ENCODE measurements at regions not wholly inside any gene's neighbourhood (a gene's known extent, or its start where the extent isn't known, plus 50 kb on each side); places are given as distances from the start of the nearest gene placed in this dataset.

DNA sequence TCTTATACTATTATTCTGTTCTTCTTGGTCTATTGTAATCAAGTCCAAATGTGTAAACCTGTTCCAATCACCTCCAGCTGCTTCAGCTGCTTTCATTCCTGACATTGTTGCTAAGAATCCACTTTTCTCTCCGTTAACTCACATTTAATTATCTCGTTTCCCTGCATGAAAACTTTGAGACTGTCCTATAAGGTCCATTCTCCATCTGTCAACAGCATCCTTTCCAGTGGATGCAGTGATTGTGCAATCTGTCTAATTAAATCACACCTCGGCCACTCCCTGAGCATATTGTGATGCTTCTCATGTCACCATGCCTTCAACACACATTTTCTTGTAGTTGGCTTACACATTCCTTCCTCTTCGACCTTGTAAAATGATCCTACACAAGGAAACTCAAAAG lies 1626.9 kb upstream of the SLC10A2 start:
- Mint-ChIP-seq H3K9me3 (no peaks in the 10 kb centered on the region), H3K4me3 (no peak overlapping the region), H3K4me1 (no peaks in the 10 kb centered on the region), H3K27me3 (ENCODE audit: low read depth) (no peaks in the 10 kb centered on the region), H3K27ac (no peak overlapping the region), H3K36me3 (ENCODE audit: low read depth) (no peaks in the 10 kb centered on the region)
- TF ChIP-seq, protein P1, sequence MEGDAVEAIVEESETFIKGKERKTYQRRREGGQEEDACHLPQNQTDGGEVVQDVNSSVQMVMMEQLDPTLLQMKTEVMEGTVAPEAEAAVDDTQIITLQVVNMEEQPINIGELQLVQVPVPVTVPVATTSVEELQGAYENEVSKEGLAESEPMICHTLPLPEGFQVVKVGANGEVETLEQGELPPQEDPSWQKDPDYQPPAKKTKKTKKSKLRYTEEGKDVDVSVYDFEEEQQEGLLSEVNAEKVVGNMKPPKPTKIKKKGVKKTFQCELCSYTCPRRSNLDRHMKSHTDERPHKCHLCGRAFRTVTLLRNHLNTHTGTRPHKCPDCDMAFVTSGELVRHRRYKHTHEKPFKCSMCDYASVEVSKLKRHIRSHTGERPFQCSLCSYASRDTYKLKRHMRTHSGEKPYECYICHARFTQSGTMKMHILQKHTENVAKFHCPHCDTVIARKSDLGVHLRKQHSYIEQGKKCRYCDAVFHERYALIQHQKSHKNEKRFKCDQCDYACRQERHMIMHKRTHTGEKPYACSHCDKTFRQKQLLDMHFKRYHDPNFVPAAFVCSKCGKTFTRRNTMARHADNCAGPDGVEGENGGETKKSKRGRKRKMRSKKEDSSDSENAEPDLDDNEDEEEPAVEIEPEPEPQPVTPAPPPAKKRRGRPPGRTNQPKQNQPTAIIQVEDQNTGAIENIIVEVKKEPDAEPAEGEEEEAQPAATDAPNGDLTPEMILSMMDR (IDR thresholded peaks at IDR 0.05; ENCODE audit: unreplicated experiment in 3 of 3): no peak

- Mint-ChIP-seq H3K27me3 (ENCODE audit: low read depth) (no peaks in the 10 kb centered on the region), H3K36me3 (ENCODE audit: low read depth) (no peaks in the 10 kb centered on the region), H3K4me1 (no peaks in the 10 kb centered on the region), H3K4me3 (no peak overlapping the region), H3K27ac (no peak overlapping the region), H3K9me3 (no peaks in the 10 kb centered on the region)
- TF ChIP-seq, protein P1 (IDR thresholded peaks at IDR 0.05; ENCODE audit: unreplicated experiment in 3 of 3): no peak
Observed at GRCh38 chr13:104691767-104692467, 1625.7 kb upstream of the SLC10A2 start.

GRCh38 chr13:104686484-104686883 lies 1620.3 kb upstream of the SLC10A2 start:
- Mint-ChIP-seq H3K4me1 (no peaks in the 10 kb centered on the region), H3K27me3 (ENCODE audit: low read depth) (no peaks in the 10 kb centered on the region), H3K36me3 (ENCODE audit: low read depth) (no peaks in the 10 kb centered on the region), H3K4me3 (no peak overlapping the region), H3K27ac (no peak overlapping the region), H3K9me3 (no peaks in the 10 kb centered on the region)
- TF ChIP-seq, protein P1 (IDR thresholded peaks at IDR 0.05; ENCODE audit: unreplicated experiment in 3 of 3): no peak

GRCh38 chr13:104683789-104684188 lies 1617.6 kb upstream of the SLC10A2 start:
- no peaks in the 10 kb centered on the region for H3K27me3 Mint-ChIP-seq (ENCODE audit: low read depth)
- no peak overlapping the region for H3K4me3 Mint-ChIP-seq
- H3K27ac Mint-ChIP-seq: no peak overlapping the region
- TF ChIP-seq, protein P1 (IDR thresholded peaks at IDR 0.05; ENCODE audit: unreplicated experiment in 3 of 3): no peak
- H3K4me1 Mint-ChIP-seq: no peaks in the 10 kb centered on the region
- H3K9me3 Mint-ChIP-seq: no peaks in the 10 kb centered on the region
- no peaks in the 10 kb centered on the region for H3K36me3 Mint-ChIP-seq (ENCODE audit: low read depth)

GRCh38 chr13:104678161-104678560 lies 1611.9 kb upstream of the SLC10A2 start:
- Mint-ChIP-seq H3K27me3 (ENCODE audit: low read depth) (no peaks in the 10 kb centered on the region), H3K4me3 (no peak overlapping the region), H3K9me3 (no peaks in the 10 kb centered on the region), H3K27ac (no peak overlapping the region), H3K4me1 (no peaks in the 10 kb centered on the region), H3K36me3 (ENCODE audit: low read depth) (no peaks in the 10 kb centered on the region)
- TF ChIP-seq, protein P1 (IDR thresholded peaks at IDR 0.05; ENCODE audit: unreplicated experiment in 3 of 3): no peak

DNA sequence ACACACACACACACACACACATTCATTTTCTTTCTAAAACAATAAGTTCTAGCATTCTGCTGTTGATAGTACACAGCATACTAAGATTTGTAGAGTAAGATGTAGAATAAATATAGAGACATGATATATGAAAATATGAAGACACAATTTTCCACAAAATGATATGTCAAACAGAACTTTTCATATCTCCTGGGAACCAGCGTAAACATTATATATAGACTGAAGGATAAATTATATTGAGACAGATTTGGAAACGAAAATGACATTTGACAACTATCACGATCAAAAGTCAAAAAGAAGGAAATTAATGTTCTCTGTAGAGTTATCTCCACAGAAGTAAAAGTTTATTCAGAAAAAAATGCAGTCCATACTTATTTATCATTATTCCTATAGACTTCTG lies 1605.7 kb upstream of the SLC10A2 start:
- Mint-ChIP-seq H3K9me3 (no peaks in the 10 kb centered on the region), H3K36me3 (ENCODE audit: low read depth) (no peaks in the 10 kb centered on the region), H3K27me3 (ENCODE audit: low read depth) (no peaks in the 10 kb centered on the region)

More for the DNA sequence above, 1605.7 kb upstream of the SLC10A2 start:
- TF ChIP-seq, protein P1 (IDR thresholded peaks at IDR 0.05; ENCODE audit: unreplicated experiment in 3 of 3): no peak
- no peak overlapping the region for H3K27ac Mint-ChIP-seq
- H3K4me3 Mint-ChIP-seq: no peak overlapping the region
- peaks cover 5% of the 10 kb centered on the region for H3K4me1 Mint-ChIP-seq
